ENCODE measurements at regions not wholly inside any gene's neighbourhood (a gene's known extent, or its start where the extent isn't known, plus 50 kb on each side); places are given as distances from the start of the nearest gene placed in this dataset.

DNA sequence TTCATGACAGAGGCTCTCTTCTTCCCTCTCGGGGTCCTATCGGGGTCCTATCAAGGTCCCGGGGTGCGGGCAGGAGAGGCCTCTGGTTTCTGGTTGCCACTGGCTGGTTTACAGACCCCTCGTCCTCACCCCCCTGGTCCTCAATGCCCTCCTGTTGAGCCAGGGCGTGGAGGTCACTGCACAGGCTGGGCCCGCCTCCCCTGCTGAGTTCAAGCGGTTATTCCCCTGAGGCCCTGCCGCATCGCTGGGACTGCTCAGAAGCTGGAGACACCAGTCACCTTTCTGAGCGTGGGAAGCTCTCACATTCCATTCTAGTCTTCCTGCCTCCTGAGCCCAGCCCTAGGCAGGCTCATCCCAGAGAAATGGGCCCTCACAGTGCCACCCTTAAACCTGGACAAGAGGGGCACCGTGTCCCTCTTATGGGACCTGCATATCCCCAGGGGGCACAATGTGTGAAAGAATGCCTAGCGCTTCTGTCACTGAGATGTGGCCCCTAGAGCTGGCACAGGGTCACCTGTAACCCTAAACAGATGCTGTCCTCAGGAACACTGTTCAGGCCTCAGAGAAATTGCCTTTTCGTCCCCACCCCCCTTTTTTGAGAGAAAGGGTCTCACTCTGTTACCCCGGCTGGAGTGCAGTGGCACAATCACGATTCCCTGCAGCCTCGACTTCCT, 177.7 kb upstream of the RGS6 start:
- TF ChIP-seq CTCF (conservative IDR thresholded peaks at IDR 0.05; ENCODE audit: low read depth, low read length) (no peak), EZH2 (IDR thresholded peaks at IDR 0.05; ENCODE audit: low read length, unreplicated experiment) (no peak)
